ENCODE measurements at regions not wholly inside any gene's neighbourhood (a gene's known extent, or its start where the extent isn't known, plus 50 kb on each side); places are given as distances from the start of the nearest gene placed in this dataset.
A peak's percentile ranks its signal among the peaks of the same experiment; 100 is the strongest.

DNA sequence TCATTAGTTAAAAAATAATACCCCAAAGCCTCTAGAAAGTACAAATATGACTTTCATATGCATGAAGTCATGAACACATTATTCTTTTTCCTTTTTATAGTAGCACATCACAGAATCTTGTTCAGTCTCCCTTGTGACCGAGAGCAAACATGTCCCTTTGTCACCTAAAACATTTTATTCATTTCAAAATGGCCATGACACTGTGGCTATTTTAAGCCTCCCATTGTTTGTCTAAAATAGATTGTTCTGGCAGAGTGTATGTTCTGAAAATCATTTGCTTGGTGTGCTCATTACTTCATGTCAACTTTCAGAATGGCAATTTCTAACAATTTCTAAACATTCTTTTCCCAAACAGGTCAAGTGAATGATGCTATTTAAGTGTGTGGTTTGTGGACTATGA is 865.0 kb downstream of the JRKL start:
- POLR2A ChIA-PET, result no interaction called here
- CTCF ChIA-PET, result no interaction called here
- no peaks in the 10 kb centered on the region for H3K36me3 Mint-ChIP-seq (ENCODE audit: insufficient read depth, unreplicated experiment)
- Histone ChIP-seq H3K4me1 (no peaks in the 10 kb centered on the region), H3K36me3 (ENCODE audit: control insufficient read depth, insufficient read depth, low read length) (no peaks in the 10 kb centered on the region), H3K4me3 (ENCODE audit: low read depth, low read length) (no peak overlapping the region), H3K27me3 (replicated peaks; ENCODE audit: control insufficient read depth, insufficient read depth, low read length) (no peaks in the 10 kb centered on the region), H3K9me3 (no peaks in the 10 kb centered on the region)
- no peaks in the 10 kb centered on the region for H3K4me1 Mint-ChIP-seq (ENCODE audit: low read depth, unreplicated experiment)
- TF ChIP-seq, protein P1, sequence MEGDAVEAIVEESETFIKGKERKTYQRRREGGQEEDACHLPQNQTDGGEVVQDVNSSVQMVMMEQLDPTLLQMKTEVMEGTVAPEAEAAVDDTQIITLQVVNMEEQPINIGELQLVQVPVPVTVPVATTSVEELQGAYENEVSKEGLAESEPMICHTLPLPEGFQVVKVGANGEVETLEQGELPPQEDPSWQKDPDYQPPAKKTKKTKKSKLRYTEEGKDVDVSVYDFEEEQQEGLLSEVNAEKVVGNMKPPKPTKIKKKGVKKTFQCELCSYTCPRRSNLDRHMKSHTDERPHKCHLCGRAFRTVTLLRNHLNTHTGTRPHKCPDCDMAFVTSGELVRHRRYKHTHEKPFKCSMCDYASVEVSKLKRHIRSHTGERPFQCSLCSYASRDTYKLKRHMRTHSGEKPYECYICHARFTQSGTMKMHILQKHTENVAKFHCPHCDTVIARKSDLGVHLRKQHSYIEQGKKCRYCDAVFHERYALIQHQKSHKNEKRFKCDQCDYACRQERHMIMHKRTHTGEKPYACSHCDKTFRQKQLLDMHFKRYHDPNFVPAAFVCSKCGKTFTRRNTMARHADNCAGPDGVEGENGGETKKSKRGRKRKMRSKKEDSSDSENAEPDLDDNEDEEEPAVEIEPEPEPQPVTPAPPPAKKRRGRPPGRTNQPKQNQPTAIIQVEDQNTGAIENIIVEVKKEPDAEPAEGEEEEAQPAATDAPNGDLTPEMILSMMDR (IDR thresholded peaks at IDR 0.05; ENCODE audit: insufficient read depth in 1 of 2, low read depth in 1 of 2, low read length in 1 of 2, severe bottlenecking in 1 of 2, unreplicated experiment in 1 of 2), result no peak
- DNase-seq, result no peak
- no peak overlapping the region for H3K27ac Mint-ChIP-seq (ENCODE audit: unreplicated experiment)
- no peaks in the 10 kb centered on the region for H3K27me3 Mint-ChIP-seq (ENCODE audit: insufficient read depth, unreplicated experiment)
- intact Hi-C loops (cut with micrococcal nuclease; ENCODE audit: unreplicated experiment), result no loop called here
- H3K9me3 Mint-ChIP-seq (ENCODE audit: unreplicated experiment), result peaks cover 3% of the 10 kb centered on the region
- BruUV-seq (replicated peaks), result no TSS peak
- H3K4me3 Mint-ChIP-seq (ENCODE audit: unreplicated experiment), result no peak overlapping the region

DNA sequence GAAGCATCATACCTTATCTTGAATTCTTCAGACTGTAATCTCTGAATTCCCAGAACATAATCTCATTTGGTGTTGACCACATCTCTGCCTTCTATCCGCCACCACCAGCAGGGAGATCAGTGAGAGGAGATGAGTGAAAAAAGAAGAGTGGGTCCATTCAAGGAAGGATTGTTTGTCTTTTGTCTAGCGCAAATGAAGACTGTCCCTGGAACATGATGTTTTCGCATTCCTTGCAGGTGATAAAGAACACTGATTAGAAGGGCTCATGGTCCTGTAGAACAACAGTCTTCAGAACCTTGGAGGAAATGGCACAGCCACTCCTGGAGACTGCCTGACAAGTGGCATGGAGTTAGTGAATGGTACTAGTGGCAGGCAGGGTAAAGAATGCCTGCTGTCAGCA is 869.6 kb downstream of the JRKL start:
- Histone ChIP-seq H3K4me3 (ENCODE audit: low read depth, low read length) (no peak overlapping the region), H3K9me3 (no peaks in the 10 kb centered on the region), H3K4me1 (no peaks in the 10 kb centered on the region), H3K36me3 (ENCODE audit: control insufficient read depth, insufficient read depth, low read length) (no peaks in the 10 kb centered on the region), H3K27me3 (replicated peaks; ENCODE audit: control insufficient read depth, insufficient read depth, low read length) (no peaks in the 10 kb centered on the region)
- TF ChIP-seq, protein P1 (IDR thresholded peaks at IDR 0.05; ENCODE audit: insufficient read depth in 1 of 2, low read depth in 1 of 2, low read length in 1 of 2, severe bottlenecking in 1 of 2, unreplicated experiment in 1 of 2), result no peak
- Mint-ChIP-seq H3K4me1 (ENCODE audit: low read depth, unreplicated experiment) (no peaks in the 10 kb centered on the region), H3K27me3 (ENCODE audit: insufficient read depth, unreplicated experiment) (no peaks in the 10 kb centered on the region), H3K36me3 (ENCODE audit: insufficient read depth, unreplicated experiment) (no peaks in the 10 kb centered on the region), H3K9me3 (ENCODE audit: unreplicated experiment) (peaks cover 6% of the 10 kb centered on the region), H3K27ac (ENCODE audit: unreplicated experiment) (no peak overlapping the region), H3K4me3 (ENCODE audit: unreplicated experiment) (no peak overlapping the region)
- no peak for DNase-seq
- CTCF ChIA-PET, result no interaction called here
- BruUV-seq (replicated peaks), result no TSS peak
- POLR2A ChIA-PET, result no interaction called here
- intact Hi-C loops (cut with micrococcal nuclease; ENCODE audit: unreplicated experiment), result no loop called here

DNA sequence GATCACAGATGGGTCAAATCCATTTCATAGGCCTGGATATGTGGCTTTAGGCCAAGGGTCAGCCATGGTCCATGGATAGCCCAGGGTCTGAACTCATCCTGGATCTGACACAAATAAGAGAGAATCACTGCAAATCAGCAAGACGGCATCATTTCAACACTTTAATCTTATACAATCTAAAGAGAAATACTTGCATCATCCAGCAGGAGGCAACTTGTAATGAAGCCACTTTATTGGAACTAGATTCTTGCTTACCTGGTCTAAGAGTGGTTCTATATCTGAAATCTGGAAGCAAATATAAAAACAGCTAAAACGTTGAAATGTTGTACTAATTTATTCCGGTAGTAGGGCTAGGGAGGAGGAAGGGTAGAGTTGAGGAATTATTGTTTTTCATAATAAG is 870.1 kb downstream of the JRKL start:
- Histone ChIP-seq H3K27me3 (replicated peaks; ENCODE audit: control insufficient read depth, insufficient read depth, low read length) (no peaks in the 10 kb centered on the region), H3K36me3 (ENCODE audit: control insufficient read depth, insufficient read depth, low read length) (no peaks in the 10 kb centered on the region), H3K9me3 (no peaks in the 10 kb centered on the region), H3K4me1 (no peaks in the 10 kb centered on the region), H3K4me3 (ENCODE audit: low read depth, low read length) (no peak overlapping the region)
- H3K9me3 Mint-ChIP-seq (ENCODE audit: unreplicated experiment), result peaks cover 6% of the 10 kb centered on the region
- BruUV-seq (replicated peaks), result no TSS peak
- H3K27me3 Mint-ChIP-seq (ENCODE audit: insufficient read depth, unreplicated experiment), result no peaks in the 10 kb centered on the region
- H3K4me3 Mint-ChIP-seq (ENCODE audit: unreplicated experiment), result no peak overlapping the region
- H3K27ac Mint-ChIP-seq (ENCODE audit: unreplicated experiment), result no peak overlapping the region
- no peaks in the 10 kb centered on the region for H3K4me1 Mint-ChIP-seq (ENCODE audit: low read depth, unreplicated experiment)
- CTCF ChIA-PET, result no interaction called here
- TF ChIP-seq, protein P1 (IDR thresholded peaks at IDR 0.05; ENCODE audit: insufficient read depth in 1 of 2, low read depth in 1 of 2, low read length in 1 of 2, severe bottlenecking in 1 of 2, unreplicated experiment in 1 of 2), result peak in 1 of 2 experiments; percentile 11
- POLR2A ChIA-PET, result no interaction called here
- intact Hi-C loops (cut with micrococcal nuclease; ENCODE audit: unreplicated experiment), result loop anchor here (10.0 kb wide), 1 partner anchor 1755 kb away; no protein-coding TSS in a partner anchor
- DNase-seq, result no peak
- no peaks in the 10 kb centered on the region for H3K36me3 Mint-ChIP-seq (ENCODE audit: insufficient read depth, unreplicated experiment)
